Mesenchymal stem cell (in vitro differentiated cells and primary cell): ENCODE measurements at regions not wholly inside any gene's neighbourhood (a gene's known extent, or its start where the extent isn't known, plus 50 kb on each side); places are given as distances from the start of the nearest gene placed in this dataset.

ENCODE experiments used
- DNase-seq: peaks from one replicate; pipeline ENCODE4 v3.0.0-alpha.2; 2013
- H2AFZ ChIP-seq: one replicate; pipeline ENCODE4 v1.6.1; 2013; ENCODE audit warnings: low read depth, mild to moderate bottlenecking, control low read depth, inconsistent platforms, low read length, moderate library complexity
- H2AK5ac ChIP-seq: 2 replicates; pipeline ENCODE4 v1.6.1; 2013; ENCODE audit warnings: low read length, moderate library complexity, mild to moderate bottlenecking, inconsistent platforms; ENCODE audit not compliant: severe bottlenecking
- H2BK120ac ChIP-seq: one replicate; pipeline ENCODE4 v1.6.1; 2013; ENCODE audit warnings: low read depth, mild to moderate bottlenecking, inconsistent platforms, low read length, moderate library complexity
- H2BK12ac ChIP-seq, 2 experiments: one replicate each; pipeline ENCODE4 v1.6.1; 2013; ENCODE audit warnings: inconsistent platforms in 2 of 2, low read length in 2 of 2, mild to moderate bottlenecking in 2 of 2, moderate library complexity in 2 of 2, control low read depth in 1 of 2
- H2BK15ac ChIP-seq: one replicate; pipeline ENCODE4 v1.6.1; 2013; ENCODE audit warnings: mild to moderate bottlenecking, low read depth, inconsistent platforms; ENCODE audit not compliant: poor library complexity, severe bottlenecking
- H2BK5ac ChIP-seq: 2 replicates; pipeline ENCODE4 v1.6.1; 2013; ENCODE audit warnings: low read depth, mild to moderate bottlenecking, low read length, control low read depth, inconsistent platforms; ENCODE audit not compliant: poor library complexity, severe bottlenecking
- H3K14ac ChIP-seq, 2 experiments: one replicate each; pipeline ENCODE4 v1.6.1; 2013; ENCODE audit warnings: inconsistent platforms in 2 of 2, low read length in 2 of 2, control low read depth in 1 of 2, mild to moderate bottlenecking in 1 of 2, moderate library complexity in 1 of 2
- H3K18ac ChIP-seq, 2 experiments: one replicate each; pipeline ENCODE4 v1.6.1; 2013; ENCODE audit warnings: inconsistent platforms in 2 of 2, low read length in 2 of 2, control low read depth in 1 of 2, low read depth in 1 of 2, mild to moderate bottlenecking in 1 of 2
- H3K23ac ChIP-seq, 2 experiments: one replicate each; pipeline ENCODE4 v1.6.1; 2013; ENCODE audit warnings: inconsistent platforms in 2 of 2, low read length in 2 of 2, mild to moderate bottlenecking in 2 of 2, moderate library complexity in 2 of 2, control low read depth in 1 of 2
- H3K27ac ChIP-seq: 2 replicates; pipeline ENCODE4 v1.5.1; 2013; ENCODE audit warnings: mild to moderate bottlenecking, moderate library complexity, low read length, control low read depth, inconsistent platforms; ENCODE audit not compliant: poor library complexity, severe bottlenecking
- H3K27me3 ChIP-seq, 2 experiments: 2 replicates each; pipeline versions ENCODE4 v1.6.1 to v1.7.0; 2013; ENCODE audit warnings: low read length in 2 of 2, mild to moderate bottlenecking in 2 of 2, moderate library complexity in 2 of 2, control low read depth in 1 of 2, inconsistent platforms in 1 of 2; ENCODE audit not compliant: control insufficient read depth in 1 of 2, insufficient read depth in 1 of 2
- H3K36me3 ChIP-seq, 2 experiments: 2 replicates each; pipeline versions ENCODE4 v1.6.1 to v1.7.0; 2013; ENCODE audit warnings: low read length in 2 of 2, control low read depth in 1 of 2, inconsistent platforms in 1 of 2, low read depth in 1 of 2, mild to moderate bottlenecking in 1 of 2; ENCODE audit not compliant: insufficient read depth in 2 of 2, control insufficient read depth in 1 of 2
- H3K4ac ChIP-seq, 2 experiments: one replicate each; pipeline ENCODE4 v1.6.1; 2013; ENCODE audit warnings: inconsistent platforms in 2 of 2, low read length in 2 of 2, mild to moderate bottlenecking in 2 of 2, moderate library complexity in 2 of 2, control low read depth in 1 of 2, low read depth in 1 of 2
- H3K4me1 ChIP-seq: 2 replicates; pipeline ENCODE4 v1.6.1; 2013; ENCODE audit warnings: low read depth, low read length, control low read depth; ENCODE audit not compliant: control insufficient read depth, insufficient read depth
- H3K4me2 ChIP-seq: 2 replicates; pipeline ENCODE4 v1.6.1; 2013; ENCODE audit warnings: low read length, mild to moderate bottlenecking, inconsistent platforms; ENCODE audit not compliant: poor library complexity, severe bottlenecking
- H3K4me3 ChIP-seq, 2 experiments: 2 replicates each; pipeline versions ENCODE4 v1.5.1 to v1.7.0; 2013; ENCODE audit warnings: low read length in 2 of 2, mild to moderate bottlenecking in 2 of 2, control low read depth in 1 of 2, low read depth in 1 of 2; ENCODE audit not compliant: insufficient read depth in 1 of 2
- H3K79me1 ChIP-seq: replicated peaks from 2 replicates; pipeline ENCODE4 v1.6.1; 2013; ENCODE audit warnings: mild to moderate bottlenecking, control low read depth, low read length, inconsistent platforms; ENCODE audit not compliant: poor library complexity, severe bottlenecking
- H3K9ac ChIP-seq: 2 replicates; pipeline ENCODE4 v1.7.0; 2013; ENCODE audit warnings: mild to moderate bottlenecking, low read length, moderate library complexity
- H3K9me3 ChIP-seq: 2 replicates; pipeline ENCODE4 v1.7.0; 2013; ENCODE audit warnings: mild to moderate bottlenecking, low read length; ENCODE audit not compliant: control insufficient read depth
- H4K8ac ChIP-seq: one replicate; pipeline ENCODE4 v1.6.1; 2013; ENCODE audit warnings: inconsistent platforms, mild to moderate bottlenecking, low read length, moderate library complexity
- H4K91ac ChIP-seq: one replicate; pipeline ENCODE4 v1.6.1; 2013; ENCODE audit warnings: mild to moderate bottlenecking, low read length, inconsistent platforms
- WGBS: methylation state at CpG from one replicate; pipeline ENCODE4 v1.1.7; 2013; ENCODE audit warnings: mixed read lengths; 5-methylcytosine and 5-hydroxymethylcytosine counted together

DNA sequence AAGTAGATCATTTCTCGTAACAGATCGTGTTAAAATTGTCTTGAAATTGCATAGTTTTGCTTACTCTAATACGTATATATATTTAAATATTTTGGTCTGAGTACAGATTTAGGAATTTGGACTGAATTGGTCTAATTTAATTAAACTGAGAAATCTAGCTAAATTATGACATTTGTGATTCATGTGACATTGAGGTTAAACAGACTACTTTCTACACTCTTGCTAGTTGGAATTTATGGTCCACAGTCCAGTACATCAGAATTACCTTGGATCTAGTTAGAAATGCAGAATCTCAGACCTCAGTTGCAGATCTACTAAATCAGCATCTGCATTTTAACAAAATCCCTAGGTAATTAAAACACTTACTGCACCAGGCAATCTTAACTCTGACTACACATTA is 609.7 kb upstream of the GOLIM4 start:
- Histone ChIP-seq H2BK5ac (no peak overlapping the region), H3K9ac (no peak overlapping the region), H3K9me3 (no peaks in the 10 kb centered on the region), H3K4ac (no peak overlapping the region), H2AFZ (no peak overlapping the region), H3K27me3 (no peaks in the 10 kb centered on the region), H3K23ac (no peak overlapping the region), H4K91ac (no peak overlapping the region), H3K4me2 (no peak overlapping the region), H4K8ac (no peak overlapping the region), H3K14ac (no peak overlapping the region), H2BK15ac (no peak overlapping the region), H3K18ac (no peak overlapping the region), H2BK120ac (no peak overlapping the region), H3K4me3 (no peak overlapping the region), H3K79me1 (no peaks in the 10 kb centered on the region), H3K27ac (no peak overlapping the region), H2BK12ac (no peak overlapping the region), H3K36me3 (no peaks in the 10 kb centered on the region), H3K4me1 (no peaks in the 10 kb centered on the region), H2AK5ac (no peak overlapping the region)
- WGBS = no CpG with 5 or more reads among the region's 3 CpGs
- no peak for DNase-seq

DNA sequence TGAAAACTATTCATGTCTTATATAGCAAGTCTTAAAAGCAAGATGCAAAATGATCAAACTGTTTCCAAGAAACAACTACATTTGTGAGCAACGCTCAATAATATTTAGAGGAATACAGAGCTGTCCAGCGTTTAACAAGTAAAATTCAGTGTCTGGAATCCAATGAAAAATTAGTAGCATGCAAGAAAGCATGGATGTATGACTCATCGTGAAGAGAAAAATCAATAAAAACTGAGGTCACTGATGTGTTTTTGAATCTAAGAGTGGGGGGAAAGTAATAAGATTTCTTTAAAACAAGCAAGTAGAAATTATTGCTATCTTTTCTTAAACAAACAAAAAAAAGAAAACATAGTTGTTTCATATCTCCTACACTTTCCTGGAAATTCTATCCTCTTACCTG is 600.3 kb upstream of the GOLIM4 start:
- Histone ChIP-seq H3K14ac (no peak overlapping the region), H2AK5ac (no peak overlapping the region), H3K27ac (no peak overlapping the region), H3K4me1 (no peaks in the 10 kb centered on the region), H3K4ac (no peak overlapping the region), H3K9me3 (no peaks in the 10 kb centered on the region), H2BK120ac (no peak overlapping the region), H3K4me3 (no peak overlapping the region), H3K36me3 (no peaks in the 10 kb centered on the region), H2BK5ac (no peak overlapping the region), H2AFZ (no peak overlapping the region), H3K79me1 (no peaks in the 10 kb centered on the region), H3K27me3 (no peaks in the 10 kb centered on the region), H3K9ac (no peak overlapping the region), H2BK15ac (no peak overlapping the region), H2BK12ac (no peak overlapping the region), H3K18ac (no peak overlapping the region), H3K23ac (no peak overlapping the region), H4K91ac (no peak overlapping the region), H4K8ac (no peak overlapping the region), H3K4me2 (no peak overlapping the region)
- WGBS = 81% methylated on average over 3 of the region's 3 CpGs
- DNase-seq = no peak

DNA sequence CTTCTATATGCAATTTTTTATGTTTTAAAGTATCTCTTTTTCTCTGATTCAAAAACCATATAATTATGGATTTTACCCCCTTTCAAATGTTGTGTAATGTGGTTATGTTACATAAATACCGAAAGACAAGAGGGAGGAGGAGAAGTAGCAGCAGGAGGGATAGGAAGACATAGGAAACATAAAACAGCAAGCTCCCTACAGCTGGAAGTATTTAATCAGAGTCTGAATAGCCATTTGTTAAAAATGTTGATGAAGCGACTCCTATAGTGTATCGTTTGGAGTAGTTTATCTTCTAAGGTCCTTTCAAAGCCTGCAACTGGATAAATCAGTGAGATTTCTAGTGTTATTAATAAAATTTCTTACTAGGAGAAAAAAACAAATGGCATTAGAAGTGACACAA is 598.1 kb upstream of the GOLIM4 start:
- WGBS = 66% methylated on average over 3 of the region's 3 CpGs
- H3K27ac ChIP-seq = no peak overlapping the region

DNA sequence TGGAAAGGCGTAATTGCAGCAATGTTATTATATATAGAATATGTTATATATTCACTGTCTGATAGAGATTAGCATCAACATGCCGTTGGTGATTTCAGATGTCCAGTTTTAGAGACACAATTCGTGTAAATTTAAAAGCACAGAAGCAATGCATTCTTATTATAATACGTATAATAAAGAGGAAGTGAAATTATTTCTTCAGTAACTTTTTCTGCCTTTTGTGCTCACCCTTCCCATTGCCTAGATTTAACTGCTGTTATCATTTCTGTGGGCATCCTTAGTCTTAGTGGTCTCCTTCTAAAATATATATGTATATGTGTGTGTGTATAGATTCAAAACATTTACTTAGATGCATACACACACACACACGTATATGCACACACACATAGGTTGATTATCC is 592.5 kb upstream of the GOLIM4 start:
- WGBS = no CpG with 5 or more reads among the region's 5 CpGs
- H3K9me3 ChIP-seq = no peaks in the 10 kb centered on the region

More for the DNA sequence above, 598.1 kb upstream of the GOLIM4 start:
- Histone ChIP-seq H4K8ac (no peak overlapping the region), H3K27me3 (no peaks in the 10 kb centered on the region), H2AFZ (no peak overlapping the region), H3K9ac (no peak overlapping the region), H3K4me1 (no peaks in the 10 kb centered on the region), H3K79me1 (no peaks in the 10 kb centered on the region), H2AK5ac (no peak overlapping the region), H3K18ac (no peak overlapping the region), H3K14ac (no peak overlapping the region), H2BK120ac (no peak overlapping the region), H2BK15ac (no peak overlapping the region), H4K91ac (no peak overlapping the region), H3K4ac (no peak overlapping the region), H2BK5ac (no peak overlapping the region), H2BK12ac (no peak overlapping the region), H3K23ac (no peak overlapping the region), H3K4me2 (no peak overlapping the region), H3K9me3 (no peaks in the 10 kb centered on the region), H3K36me3 (no peaks in the 10 kb centered on the region), H3K4me3 (no peak overlapping the region)
- DNase-seq = no peak

More for the DNA sequence above, 592.5 kb upstream of the GOLIM4 start:
- Histone ChIP-seq H2BK5ac (no peak overlapping the region), H3K27me3 (no peaks in the 10 kb centered on the region), H3K27ac (no peak overlapping the region), H2AK5ac (no peak overlapping the region), H3K4me3 (no peak overlapping the region), H2AFZ (no peak overlapping the region), H3K36me3 (no peaks in the 10 kb centered on the region), H3K9ac (no peak overlapping the region), H3K18ac (no peak overlapping the region), H2BK12ac (no peak overlapping the region), H3K4me2 (no peak overlapping the region), H4K8ac (no peak overlapping the region), H3K4ac (no peak overlapping the region), H4K91ac (no peak overlapping the region), H3K23ac (no peak overlapping the region), H3K79me1 (no peaks in the 10 kb centered on the region), H3K4me1 (no peaks in the 10 kb centered on the region), H3K14ac (no peak overlapping the region), H2BK15ac (no peak overlapping the region), H2BK120ac (no peak overlapping the region)
- no peak for DNase-seq
